Prostate gland (tissue), 2 donors: ENCODE measurements at regions not wholly inside any gene's neighbourhood (a gene's known extent, or its start where the extent isn't known, plus 50 kb on each side); places are given as distances from the start of the nearest gene placed in this dataset.
A peak's percentile ranks its signal among the peaks of the same experiment; 100 is the strongest.

Experiments used
- CTCF ChIP-seq, 4 experiments: fragments of 200-600 bp in 2 of 4; fragments of 450-650 bp in 2 of 4; sonication (generic) in 2 of 4; IDR thresholded peaks; 1 replicate in 3 of 4; 2 replicates in 1 of 4; pipeline ENCODE4 v1.5.1; 2016 to 2019; ENCODE audit warnings: antibody characterized with exemption in 4 of 4, mild to moderate bottlenecking in 2 of 4, moderate library complexity in 2 of 4
- POLR2AphosphoS5 ChIP-seq: sonication (generic); formaldehyde crosslinking; IDR thresholded peaks from one replicate; pipeline ENCODE4 v1.6.1; 2017; ENCODE audit warnings: antibody characterized with exemption

GRCh38 chr9:87263291-87263690, 234.4 kb upstream of the DAPK1 start:
- peak in 1 of 4 experiments; percentile 11 for TF ChIP-seq CTCF (IDR thresholded peaks at IDR 0.05)
- no peak for TF ChIP-seq POLR2AphosphoS5
